CD14-positive monocyte (primary cell): ENCODE measurements at regions not wholly inside any gene's neighbourhood (a gene's known extent, or its start where the extent isn't known, plus 50 kb on each side); places are given as distances from the start of the nearest gene placed in this dataset.

Experiments used
- DNase-seq, 3 donors: peaks; one replicate each; pipeline ENCODE4 v3.0.0-alpha.2; 2011 to 2022
- H2AFZ ChIP-seq: 2 replicates; pipeline ENCODE4 v1.6.0; 2012; ENCODE audit warnings: mild to moderate bottlenecking, low read depth, low read length, inconsistent platforms; ENCODE audit not compliant: insufficient read depth, poor library complexity, severe bottlenecking
- H3K27ac ChIP-seq, 2 donors: 1 replicate in 1 of 2; 2 replicates in 1 of 2; pipeline ENCODE4 v1.5.1; 2012 to 2013; ENCODE audit warnings: low read length in 2 of 2, control low read depth in 1 of 2, inconsistent platforms in 1 of 2, low read depth in 1 of 2, mild to moderate bottlenecking in 1 of 2
- H3K27me3 ChIP-seq, 2 donors: one replicate each; pipeline versions ENCODE4 v1.6.0 to v1.6.1; 2011 to 2013; ENCODE audit warnings: low read length in 2 of 2; ENCODE audit not compliant: control insufficient read depth in 2 of 2, insufficient read depth in 2 of 2
- H3K36me3 ChIP-seq, 2 donors: replicated peaks in 1 of 2; 1 replicate in 1 of 2; 2 replicates in 1 of 2; pipeline versions ENCODE4 v1.5.1 to v1.6.1; 2012 to 2013; ENCODE audit warnings: low read length in 2 of 2, control low read depth in 1 of 2, inconsistent platforms in 1 of 2, mild to moderate bottlenecking in 1 of 2; ENCODE audit not compliant: insufficient read depth in 2 of 2, control insufficient read depth in 1 of 2
- H3K4me1 ChIP-seq, 2 donors: 1 replicate in 1 of 2; 2 replicates in 1 of 2; pipeline versions ENCODE4 v1.5.1 to v1.6.1; 2012 to 2013; ENCODE audit warnings: low read length in 2 of 2, control low read depth in 1 of 2, inconsistent platforms in 1 of 2, mild to moderate bottlenecking in 1 of 2, moderate library complexity in 1 of 2; ENCODE audit not compliant: insufficient read depth in 2 of 2, control insufficient read depth in 1 of 2
- H3K4me2 ChIP-seq: replicated peaks from 2 replicates; pipeline ENCODE3; 2012; ENCODE audit warnings: low read length, moderate library complexity, mild to moderate bottlenecking; ENCODE audit not compliant: poor library complexity, severe bottlenecking; ENCODE audit errors: extremely low read depth
- H3K4me3 ChIP-seq, 3 experiments: fragments of 200-600 bp in 1 of 3; sonication (generic) in 1 of 3; replicated peaks in 1 of 3; 1 replicate in 2 of 3; 2 replicates in 1 of 3; pipeline ENCODE4 v1.5.1; 2011 to 2013; ENCODE audit warnings: low read length in 3 of 3, mild to moderate bottlenecking in 3 of 3, control low read depth in 2 of 3, low read depth in 2 of 3, inconsistent platforms in 1 of 3, moderate library complexity in 1 of 3
- H3K79me2 ChIP-seq: 2 replicates; pipeline ENCODE4 v1.6.0; 2012; ENCODE audit warnings: mild to moderate bottlenecking, control low read depth, inconsistent platforms, low read length, moderate library complexity; ENCODE audit not compliant: insufficient read depth
- H3K9ac ChIP-seq: 2 replicates; pipeline ENCODE4 v1.6.0; 2017; ENCODE audit warnings: low read length, mild to moderate bottlenecking; ENCODE audit not compliant: insufficient read depth, poor library complexity, severe bottlenecking
- H3K9me3 ChIP-seq, 2 donors: replicated peaks in 1 of 2; 1 replicate in 1 of 2; 2 replicates in 1 of 2; pipeline versions ENCODE4 v1.5.1 to v1.6.1; 2012 to 2013; ENCODE audit warnings: low read length in 2 of 2, control low read depth in 1 of 2; ENCODE audit not compliant: control insufficient read depth in 1 of 2, insufficient read depth in 1 of 2
- H4K20me1 ChIP-seq: 2 replicates; pipeline ENCODE4 v1.6.0; 2012; ENCODE audit warnings: mild to moderate bottlenecking, low read length, control low read depth, moderate library complexity; ENCODE audit not compliant: insufficient read depth
- H3K27ac Mint-ChIP-seq, 7 donors: one replicate each; pipeline ENCODE4 v1.8.0; 2020; ENCODE audit warnings: mild to moderate bottlenecking in 7 of 7, mixed read lengths in 7 of 7, moderate library complexity in 6 of 7, inconsistent platforms in 2 of 7
- H3K27me3 Mint-ChIP-seq, 3 donors: one replicate each; pipeline ENCODE4 v1.8.0; 2021 to 2022; ENCODE audit warnings: low read depth in 3 of 3, mild to moderate bottlenecking in 3 of 3, mixed read lengths in 3 of 3, moderate library complexity in 3 of 3, inconsistent platforms in 1 of 3
- H3K36me3 Mint-ChIP-seq, 2 donors: one replicate each; pipeline ENCODE4 v1.8.0; 2020; ENCODE audit warnings: mixed read lengths in 2 of 2, inconsistent platforms in 1 of 2, mild to moderate bottlenecking in 1 of 2
- H3K4me1 Mint-ChIP-seq: one replicate; pipeline ENCODE4 v1.8.0; 2020; ENCODE audit warnings: mild to moderate bottlenecking, mixed read lengths
- H3K4me3 Mint-ChIP-seq, 2 donors: one replicate each; pipeline ENCODE4 v1.8.0; 2020; ENCODE audit warnings: mild to moderate bottlenecking in 2 of 2, mixed read lengths in 2 of 2, moderate library complexity in 1 of 2
- H3K9me3 Mint-ChIP-seq, 7 donors: one replicate each; pipeline ENCODE4 v1.8.0; 2020 to 2022; ENCODE audit warnings: mixed read lengths in 7 of 7, mild to moderate bottlenecking in 6 of 7, moderate library complexity in 6 of 7, inconsistent platforms in 2 of 7
- CTCF ChIP-seq: fragments of 200-600 bp; IDR thresholded peaks from one replicate; pipeline ENCODE4 v1.8.0; 2022; ENCODE audit warnings: antibody characterized with exemption, mild to moderate bottlenecking
- WGBS: methylation state at CpG from one replicate; pipeline ENCODE4 v1.1.5; 2013; ENCODE audit warnings: missing lambda C conversion rate; ENCODE audit not compliant: insufficient coverage; 5-methylcytosine and 5-hydroxymethylcytosine counted together
- intact Hi-C, 2 donors: fragments of 100-400 bp; cut with micrococcal nuclease; formaldehyde crosslinking; loops; one replicate each; pipeline versions ENCODE4 v1.15.0 to v1.15.1; 2023

GRCh38 chr4:57628004-57628403 is 517.8 kb upstream of the IGFBP7 start:
- 100% methylated on average over 3 of the region's 5 CpGs for WGBS
- Histone ChIP-seq H3K27ac (no peak overlapping the region), H3K9me3 (peaks cover 13% of the 10 kb centered on the region in 2 donors), H2AFZ (no peak overlapping the region), H3K79me2 (no peaks in the 10 kb centered on the region), H4K20me1 (no peaks in the 10 kb centered on the region), H3K27me3 (no peaks in the 10 kb centered on the region), H3K4me2 (no peak overlapping the region), H3K4me1 (no peaks in the 10 kb centered on the region), H3K36me3 (no peaks in the 10 kb centered on the region), H3K9ac (no peak overlapping the region), H3K4me3 (no peak overlapping the region)
- Mint-ChIP-seq H3K9me3 (peaks cover 6 to 31% (median 17%) of the 10 kb centered on the region in 7 donors), H3K4me3 (no peak overlapping the region), H3K27ac (peak overlapping the region in 1 of 7 donors; percentile 42), H3K27me3 (no peaks in the 10 kb centered on the region), H3K4me1 (no peaks in the 10 kb centered on the region), H3K36me3 (no peaks in the 10 kb centered on the region)
- no peak for DNase-seq
- TF ChIP-seq CTCF: no peak
- intact Hi-C loops: no loop called here

GRCh38 chr4:57614257-57614932 is 504.2 kb upstream of the IGFBP7 start:
- no peak overlapping the region for H3K4me2 ChIP-seq
- no peaks in the 10 kb centered on the region for H4K20me1 ChIP-seq
- Mint-ChIP-seq H3K27me3 (peaks cover 0 to 3% (median 0%) of the 10 kb centered on the region in 3 donors), H3K36me3 (no peaks in the 10 kb centered on the region), H3K4me3 (no peak overlapping the region), H3K27ac (no peak overlapping the region), H3K4me1 (no peaks in the 10 kb centered on the region), H3K9me3 (peaks cover 0 to 2% (median 0%) of the 10 kb centered on the region in 7 donors)
- H3K4me1 ChIP-seq: no peaks in the 10 kb centered on the region
- no peaks in the 10 kb centered on the region for H3K9me3 ChIP-seq
- no peak overlapping the region for H3K4me3 ChIP-seq
- no peak for DNase-seq
- intact Hi-C loops: no loop called here
- no peak for TF ChIP-seq CTCF
- H3K27ac ChIP-seq: no peak overlapping the region
- no peaks in the 10 kb centered on the region for H3K36me3 ChIP-seq
- H2AFZ ChIP-seq: no peak overlapping the region
- WGBS: 81% methylated on average over 5 of the region's 5 CpGs
- no peaks in the 10 kb centered on the region for H3K27me3 ChIP-seq
- no peak overlapping the region for H3K9ac ChIP-seq
- H3K79me2 ChIP-seq: no peaks in the 10 kb centered on the region
